ENCODE measurements at regions not wholly inside any gene's neighbourhood (a gene's known extent, or its start where the extent isn't known, plus 50 kb on each side); places are given as distances from the start of the nearest gene placed in this dataset.

DNA sequence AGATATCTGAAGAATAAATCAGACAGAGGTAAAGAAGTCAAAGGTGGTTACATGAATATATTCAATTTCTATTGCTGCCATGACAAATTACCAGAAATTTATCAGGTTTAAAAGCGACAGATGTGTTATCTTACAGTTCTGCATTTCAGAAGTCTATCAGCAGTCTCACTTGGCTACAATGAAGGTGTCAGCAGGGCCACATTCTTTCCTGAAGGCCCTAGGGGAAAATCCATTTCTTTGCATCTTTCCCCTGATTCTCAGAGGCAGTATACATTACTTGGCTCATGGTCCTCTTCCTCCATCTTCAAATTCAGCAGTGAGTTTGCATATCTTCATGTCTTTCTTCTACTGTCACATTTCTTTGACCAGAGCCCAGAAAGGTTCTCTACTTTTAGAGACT is 145.8 kb upstream of the GULP1 start:
- peaks cover 17% of the 10 kb centered on the region for H3K4me1 Mint-ChIP-seq (ENCODE audit: insufficient read depth, unreplicated experiment)
- DNase-seq (ENCODE audit: unreplicated experiment): no peak
- POLR2A ChIA-PET: no interaction called here
- H3K36me3 Mint-ChIP-seq (ENCODE audit: insufficient read depth, unreplicated experiment): no peaks in the 10 kb centered on the region
- H3K27ac Mint-ChIP-seq (ENCODE audit: low read depth, unreplicated experiment): no peak overlapping the region
- BruUV-seq (replicated peaks): no TSS peak
- CTCF ChIA-PET: no interaction called here
- TF ChIP-seq, protein P1, sequence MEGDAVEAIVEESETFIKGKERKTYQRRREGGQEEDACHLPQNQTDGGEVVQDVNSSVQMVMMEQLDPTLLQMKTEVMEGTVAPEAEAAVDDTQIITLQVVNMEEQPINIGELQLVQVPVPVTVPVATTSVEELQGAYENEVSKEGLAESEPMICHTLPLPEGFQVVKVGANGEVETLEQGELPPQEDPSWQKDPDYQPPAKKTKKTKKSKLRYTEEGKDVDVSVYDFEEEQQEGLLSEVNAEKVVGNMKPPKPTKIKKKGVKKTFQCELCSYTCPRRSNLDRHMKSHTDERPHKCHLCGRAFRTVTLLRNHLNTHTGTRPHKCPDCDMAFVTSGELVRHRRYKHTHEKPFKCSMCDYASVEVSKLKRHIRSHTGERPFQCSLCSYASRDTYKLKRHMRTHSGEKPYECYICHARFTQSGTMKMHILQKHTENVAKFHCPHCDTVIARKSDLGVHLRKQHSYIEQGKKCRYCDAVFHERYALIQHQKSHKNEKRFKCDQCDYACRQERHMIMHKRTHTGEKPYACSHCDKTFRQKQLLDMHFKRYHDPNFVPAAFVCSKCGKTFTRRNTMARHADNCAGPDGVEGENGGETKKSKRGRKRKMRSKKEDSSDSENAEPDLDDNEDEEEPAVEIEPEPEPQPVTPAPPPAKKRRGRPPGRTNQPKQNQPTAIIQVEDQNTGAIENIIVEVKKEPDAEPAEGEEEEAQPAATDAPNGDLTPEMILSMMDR (IDR thresholded peaks at IDR 0.05; ENCODE audit: unreplicated experiment): no peak
- H3K9me3 Mint-ChIP-seq (ENCODE audit: unreplicated experiment): no peaks in the 10 kb centered on the region
- no peak overlapping the region for H3K4me3 Mint-ChIP-seq (ENCODE audit: unreplicated experiment)
- H3K27me3 Mint-ChIP-seq (ENCODE audit: insufficient read depth, unreplicated experiment): no peaks in the 10 kb centered on the region
- intact Hi-C loops (cut with micrococcal nuclease): no loop called here

DNA sequence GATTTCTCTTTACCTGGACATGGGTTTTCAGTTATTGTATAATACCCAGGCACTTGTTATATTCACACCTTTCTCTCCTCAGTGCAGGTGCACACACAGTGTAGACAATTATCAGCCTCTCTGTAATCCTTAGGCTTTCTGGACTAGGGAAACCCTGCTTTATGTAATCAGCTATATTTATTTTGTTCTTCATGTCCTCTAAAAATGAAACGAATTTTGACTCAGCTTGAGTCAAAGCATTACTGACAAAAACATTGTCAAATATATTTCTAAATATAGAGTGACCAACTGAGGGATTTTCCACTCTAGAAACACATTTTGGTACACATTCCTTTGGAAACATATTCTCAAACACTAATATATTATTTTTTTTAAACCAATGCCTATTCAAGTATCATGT is 144.8 kb upstream of the GULP1 start:
- DNase-seq (ENCODE audit: unreplicated experiment): no peak
- Mint-ChIP-seq H3K4me1 (ENCODE audit: insufficient read depth, unreplicated experiment) (peaks cover 16% of the 10 kb centered on the region), H3K36me3 (ENCODE audit: insufficient read depth, unreplicated experiment) (no peaks in the 10 kb centered on the region), H3K9me3 (ENCODE audit: unreplicated experiment) (no peaks in the 10 kb centered on the region), H3K27me3 (ENCODE audit: insufficient read depth, unreplicated experiment) (no peaks in the 10 kb centered on the region), H3K27ac (ENCODE audit: low read depth, unreplicated experiment) (no peak overlapping the region), H3K4me3 (ENCODE audit: unreplicated experiment) (no peak overlapping the region)
- CTCF ChIA-PET: no interaction called here
- intact Hi-C loops (cut with micrococcal nuclease): no loop called here
- TF ChIP-seq, protein P1 (IDR thresholded peaks at IDR 0.05; ENCODE audit: unreplicated experiment): no peak
- no TSS peak for BruUV-seq (replicated peaks)
- POLR2A ChIA-PET: interaction anchor here (0.6 to 0.7 kb wide), 2 partner anchors 110 to 1982 kb away, joined by 3 read pairs; no protein-coding TSS in a partner anchor

DNA sequence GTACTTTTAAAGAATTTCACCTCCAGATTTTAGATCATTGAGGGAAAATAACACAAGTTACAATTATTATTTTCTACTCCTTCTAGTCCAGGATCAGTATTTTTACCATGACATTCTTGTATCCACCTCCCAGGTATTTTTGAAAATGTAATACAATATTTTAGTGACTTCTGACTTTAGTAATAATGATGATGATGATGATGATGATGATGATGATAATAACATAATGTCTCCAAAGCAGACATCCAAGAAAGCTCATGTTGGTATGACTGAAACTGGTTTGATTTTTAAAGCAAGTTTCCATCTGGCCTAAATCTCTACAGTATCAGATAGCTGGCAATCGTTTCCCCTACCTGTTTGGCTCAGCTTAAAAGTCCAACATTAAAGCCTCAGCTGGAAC is 140.0 kb upstream of the GULP1 start:
- Mint-ChIP-seq H3K27ac (ENCODE audit: low read depth, unreplicated experiment) (no peak overlapping the region), H3K9me3 (ENCODE audit: unreplicated experiment) (no peaks in the 10 kb centered on the region), H3K36me3 (ENCODE audit: insufficient read depth, unreplicated experiment) (no peaks in the 10 kb centered on the region), H3K27me3 (ENCODE audit: insufficient read depth, unreplicated experiment) (no peaks in the 10 kb centered on the region), H3K4me3 (ENCODE audit: unreplicated experiment) (no peak overlapping the region), H3K4me1 (ENCODE audit: insufficient read depth, unreplicated experiment) (no peaks in the 10 kb centered on the region)
- CTCF ChIA-PET: interaction anchor here (0.7 kb wide), 1 partner anchor 290 kb away, joined by 3 read pairs; no protein-coding TSS in a partner anchor
- POLR2A ChIA-PET: interaction anchor here (0.5 kb wide), 1 partner anchor 141 kb away, joined by 3 read pairs; no protein-coding TSS in a partner anchor
- no TSS peak for BruUV-seq (replicated peaks)
- no peak for DNase-seq (ENCODE audit: unreplicated experiment)
- intact Hi-C loops (cut with micrococcal nuclease): no loop called here
- TF ChIP-seq, protein P1 (IDR thresholded peaks at IDR 0.05; ENCODE audit: unreplicated experiment): no peak

DNA sequence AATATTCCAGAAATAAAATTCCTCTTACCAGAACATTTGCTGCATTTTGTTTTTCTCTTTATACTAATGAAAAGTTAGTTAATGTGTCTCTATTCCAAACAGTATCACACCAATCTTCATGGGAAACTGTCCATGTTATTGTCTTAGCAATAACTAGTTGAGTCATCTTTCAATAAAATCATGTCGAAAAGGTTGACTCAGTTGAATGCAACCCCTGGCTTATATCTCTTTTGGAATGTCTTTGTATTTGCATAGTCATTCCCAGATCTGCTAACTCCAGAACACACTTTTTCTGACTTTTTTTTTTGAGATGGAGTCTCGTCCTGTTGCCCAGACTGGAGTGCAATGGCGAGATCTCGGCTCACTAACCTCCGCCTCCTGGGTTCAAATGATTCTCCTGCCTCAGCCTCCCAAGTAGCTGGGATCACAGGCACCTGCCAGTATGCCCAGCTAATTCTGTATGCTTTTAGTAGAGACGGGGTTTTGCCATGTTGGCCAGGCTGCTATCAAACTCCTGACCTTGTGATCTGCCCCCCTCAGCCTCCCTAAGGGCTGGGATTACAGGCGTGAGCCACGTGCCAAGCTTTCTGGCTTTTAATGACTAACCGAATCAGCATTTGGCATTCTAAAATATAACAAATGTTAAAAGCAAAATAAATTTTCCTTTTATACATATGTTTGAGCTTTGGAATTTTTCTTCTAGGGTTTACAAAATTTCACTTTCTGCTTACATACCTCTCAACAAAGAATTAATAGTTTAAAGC is 133.2 kb upstream of the GULP1 start:
- Mint-ChIP-seq H3K4me1 (ENCODE audit: insufficient read depth, unreplicated experiment) (peaks cover 5% of the 10 kb centered on the region), H3K4me3 (ENCODE audit: unreplicated experiment) (no peak overlapping the region), H3K36me3 (ENCODE audit: insufficient read depth, unreplicated experiment) (no peaks in the 10 kb centered on the region), H3K9me3 (ENCODE audit: unreplicated experiment) (no peaks in the 10 kb centered on the region), H3K27me3 (ENCODE audit: insufficient read depth, unreplicated experiment) (no peaks in the 10 kb centered on the region), H3K27ac (ENCODE audit: low read depth, unreplicated experiment) (no peak overlapping the region)
- TF ChIP-seq, protein P1 (IDR thresholded peaks at IDR 0.05; ENCODE audit: unreplicated experiment): no peak
- no TSS peak for BruUV-seq (replicated peaks)
- ChIA-PET POLR2A (no interaction called here), CTCF (interaction anchor here (0.6 to 1.0 kb wide), 3 partner anchors 36 to 134 kb away, joined by 3 to 4 read pairs (median 3); partner anchors contain the start of gene GULP1)
- peak; percentile 2 for DNase-seq (ENCODE audit: unreplicated experiment)
- intact Hi-C loops (cut with micrococcal nuclease): no loop called here

Data from MCF 10A (cell line).